ENCODE measurements at regions not wholly inside any gene's neighbourhood (a gene's known extent, or its start where the extent isn't known, plus 50 kb on each side); places are given as distances from the start of the nearest gene placed in this dataset.

GRCh38 chr3:5270666-5271371 lies 83.3 kb downstream of the EDEM1 start:
- DNase-seq (ENCODE audit: low read depth in 1 of 2, low spot score in 1 of 2): no peak

- no peak for DNase-seq (ENCODE audit: low read depth in 1 of 2, low spot score in 1 of 2)
Measured at GRCh38 chr3:5271372-5271683, 83.8 kb downstream of the EDEM1 start.

- no peak for DNase-seq (ENCODE audit: low read depth in 1 of 2, low spot score in 1 of 2)
Measured at GRCh38 chr3:5272387-5272786, 84.9 kb downstream of the EDEM1 start.

GRCh38 chr3:5274091-5274490 lies 86.6 kb downstream of the EDEM1 start:
- no peak for DNase-seq (ENCODE audit: low read depth in 1 of 2, low spot score in 1 of 2)

GRCh38 chr3:5275529-5275928 lies 88.0 kb downstream of the EDEM1 start:
- DNase-seq (ENCODE audit: low read depth in 1 of 2, low spot score in 1 of 2): no peak

GRCh38 chr3:5276934-5277333 lies 89.4 kb downstream of the EDEM1 start:
- DNase-seq (ENCODE audit: low read depth in 1 of 2, low spot score in 1 of 2): no peak

- no peak for DNase-seq (ENCODE audit: low read depth in 1 of 2, low spot score in 1 of 2)
Measured at GRCh38 chr3:5277612-5278236, 90.2 kb downstream of the EDEM1 start.

GRCh38 chr3:5278666-5279065 lies 91.2 kb downstream of the EDEM1 start:
- DNase-seq (ENCODE audit: low read depth in 1 of 2, low spot score in 1 of 2): no peak

GRCh38 chr3:5282703-5283102 lies 95.2 kb downstream of the EDEM1 start:
- DNase-seq (ENCODE audit: low read depth in 1 of 2, low spot score in 1 of 2): no peak

- no peak for DNase-seq (ENCODE audit: low read depth in 1 of 2, low spot score in 1 of 2)
Measured at GRCh38 chr3:5285439-5285838, 97.9 kb downstream of the EDEM1 start.

GRCh38 chr3:5290915-5291314 lies 103.4 kb downstream of the EDEM1 start:
- DNase-seq (ENCODE audit: low read depth in 1 of 2, low spot score in 1 of 2): no peak

- DNase-seq (ENCODE audit: low read depth in 1 of 2, low spot score in 1 of 2): no peak
Measured at GRCh38 chr3:5292512-5292911, 105.0 kb downstream of the EDEM1 start.

- no peak for DNase-seq (ENCODE audit: low read depth in 1 of 2, low spot score in 1 of 2)
Measured at GRCh38 chr3:5293207-5293606, 105.7 kb downstream of the EDEM1 start.

GRCh38 chr3:5294356-5294755 lies 106.8 kb downstream of the EDEM1 start:
- DNase-seq (ENCODE audit: low read depth in 1 of 2, low spot score in 1 of 2): no peak

- no peak for DNase-seq (ENCODE audit: low read depth in 1 of 2, low spot score in 1 of 2)
Measured at GRCh38 chr3:5295191-5295690, 107.7 kb downstream of the EDEM1 start.

- no peak for DNase-seq (ENCODE audit: low read depth in 1 of 2, low spot score in 1 of 2)
Measured at GRCh38 chr3:5296362-5296761, 108.9 kb downstream of the EDEM1 start.

GRCh38 chr3:5297895-5298294 lies 110.4 kb downstream of the EDEM1 start:
- DNase-seq (ENCODE audit: low read depth in 1 of 2, low spot score in 1 of 2): no peak

GRCh38 chr3:5298453-5298852 lies 110.9 kb downstream of the EDEM1 start:
- DNase-seq (ENCODE audit: low read depth in 1 of 2, low spot score in 1 of 2): no peak

- DNase-seq (ENCODE audit: low read depth in 1 of 2, low spot score in 1 of 2): no peak
Measured at GRCh38 chr3:5299161-5299560, 111.7 kb downstream of the EDEM1 start.

GRCh38 chr3:5300638-5301037 lies 113.1 kb downstream of the EDEM1 start:
- no peak for DNase-seq (ENCODE audit: low read depth in 1 of 2, low spot score in 1 of 2)

- DNase-seq (ENCODE audit: low read depth in 1 of 2, low spot score in 1 of 2): no peak
Measured at GRCh38 chr3:5301651-5302297, 114.3 kb downstream of the EDEM1 start.

GRCh38 chr3:5302661-5303060 lies 115.2 kb downstream of the EDEM1 start:
- DNase-seq (ENCODE audit: low read depth in 1 of 2, low spot score in 1 of 2): no peak

GRCh38 chr3:5304188-5304587 lies 116.7 kb downstream of the EDEM1 start:
- no peak for DNase-seq (ENCODE audit: low read depth in 1 of 2, low spot score in 1 of 2)

Measured in activated T-helper 1 cell treated with anti-CD3 and anti-CD28 coated beads, Interleukin-2, amount 50 U/mL, for 16 hours (primary cell).